A673 (cell line): ENCODE measurements at regions not wholly inside any gene's neighbourhood (a gene's known extent, or its start where the extent isn't known, plus 50 kb on each side); places are given as distances from the start of the nearest gene placed in this dataset.

Experiments
- CTCF ChIP-seq: fragments of 300-800, 200-600 bp; sonication (generic); conservative IDR thresholded peaks from 2 replicates; pipeline ENCODE4 v1.5.1; 2017; ENCODE audit warnings: low read depth, mild to moderate bottlenecking, antibody characterized with exemption, low read length, moderate library complexity, mixed read lengths
- EZH2 ChIP-seq: fragments of 200-600 bp; sonication (generic); IDR thresholded peaks from 2 replicates; pipeline ENCODE4 v1.6.1; 2017; ENCODE audit warnings: borderline replicate concordance, low read depth, mild to moderate bottlenecking, mixed read lengths, antibody characterized with exemption, low read length; ENCODE audit not compliant: poor library complexity, severe bottlenecking

GRCh38 chr1:147080671-147081394 is 91.4 kb downstream of the PRKAB2 start:
- no peak for TF ChIP-seq EZH2
- TF ChIP-seq CTCF, result no peak
